Epithelial cell of proximal tubule (primary cell): ENCODE measurements at regions not wholly inside any gene's neighbourhood (a gene's known extent, or its start where the extent isn't known, plus 50 kb on each side); places are given as distances from the start of the nearest gene placed in this dataset.

ENCODE experiments used
- DNase-seq: peaks from one replicate; pipeline ENCODE4 v3.0.0-alpha.2; 2011; ENCODE audit warnings: low read depth
- H3K4me3 ChIP-seq: 2 replicates; pipeline ENCODE4 v1.5.1; 2011; ENCODE audit warnings: low read depth, mild to moderate bottlenecking, low read length
- CTCF ChIP-seq: conservative IDR thresholded peaks from 2 replicates; pipeline ENCODE4 v1.5.1; 2012; ENCODE audit warnings: low read depth, mild to moderate bottlenecking, low read length

DNA sequence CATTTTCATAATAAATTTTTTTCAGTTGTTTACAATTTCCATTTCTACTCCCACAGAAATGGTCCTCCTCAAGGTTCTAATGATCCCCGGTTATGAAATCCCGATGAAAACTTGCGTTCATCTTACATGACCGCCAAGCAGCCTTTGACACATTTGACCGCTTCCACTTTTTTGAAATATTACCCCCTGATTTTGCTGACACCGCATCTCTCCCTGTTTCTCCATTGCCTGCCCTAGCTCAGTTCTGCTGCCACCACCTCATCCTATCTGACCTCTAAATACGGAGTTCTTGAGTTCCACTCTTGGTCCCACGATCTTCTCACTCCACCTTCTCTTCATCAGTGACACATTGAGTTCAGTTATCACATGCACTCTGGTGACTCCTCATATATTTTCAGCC lies 74.1 kb downstream of the SLC35B3 start:
- H3K4me3 ChIP-seq, result no peak overlapping the region
- TF ChIP-seq CTCF, result no peak
- no peak for DNase-seq

GRCh38 chr6:8352966-8353340 lies 82.4 kb downstream of the SLC35B3 start:
- DNase-seq, result no peak
- no peak overlapping the region for H3K4me3 ChIP-seq
- no peak for TF ChIP-seq CTCF

- no peak for TF ChIP-seq CTCF
- no peak for DNase-seq
- H3K4me3 ChIP-seq, result no peak overlapping the region
These were observed 82.9 kb downstream of the SLC35B3 start for GRCh38 chr6:8352335-8352965.

DNA sequence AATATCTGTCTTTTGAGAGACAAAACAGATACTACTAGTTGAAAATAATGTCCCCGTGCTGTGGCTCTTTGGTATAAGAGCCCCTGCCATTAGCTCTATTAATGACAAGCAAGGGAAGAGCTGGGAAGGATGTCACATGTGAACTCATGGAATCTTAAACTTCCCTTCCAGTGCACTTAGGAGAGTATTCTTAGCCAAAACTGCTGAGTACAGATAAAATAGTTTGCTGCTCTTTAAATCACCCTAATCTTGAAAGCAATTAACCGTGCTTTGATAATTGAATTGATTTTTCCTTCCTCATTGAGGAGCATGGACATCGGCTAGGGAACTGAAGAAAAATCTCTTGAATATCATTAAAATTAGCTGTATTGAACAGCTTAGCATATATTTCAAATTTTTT lies 91.7 kb downstream of the SLC35B3 start:
- no peak for DNase-seq
- H3K4me3 ChIP-seq, result no peak overlapping the region
- no peak for TF ChIP-seq CTCF

GRCh38 chr6:8342241-8342819 lies 93.0 kb downstream of the SLC35B3 start:
- H3K4me3 ChIP-seq, result no peak overlapping the region
- no peak for TF ChIP-seq CTCF
- DNase-seq, result no peak

DNA sequence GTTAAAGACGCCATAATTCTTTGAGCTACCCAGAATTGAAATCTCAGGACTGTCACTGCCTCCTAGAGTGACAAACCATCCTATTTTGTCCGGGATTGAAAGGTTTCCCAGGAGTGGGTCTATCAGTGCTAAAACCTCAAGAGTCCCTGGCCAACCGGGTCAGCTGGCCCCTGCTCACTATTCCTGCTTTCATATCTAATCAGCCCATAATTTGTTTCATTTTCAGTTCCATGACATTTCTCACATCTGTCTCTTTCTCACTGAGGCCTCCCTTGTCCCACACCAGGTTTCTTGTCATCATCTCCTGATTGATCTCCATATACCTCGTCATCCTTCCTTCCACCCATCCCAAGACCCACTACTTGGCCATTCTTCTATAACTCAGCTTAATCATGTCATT lies 98.2 kb downstream of the SLC35B3 start:
- no peak for TF ChIP-seq CTCF
- no peak overlapping the region for H3K4me3 ChIP-seq
- no peak for DNase-seq

- TF ChIP-seq CTCF, result no peak
- no peak for DNase-seq
- no peak overlapping the region for H3K4me3 ChIP-seq
These were observed 98.8 kb downstream of the SLC35B3 start for GRCh38 chr6:8336406-8337057.
